IMR-90 (cell line): ENCODE measurements at regions not wholly inside any gene's neighbourhood (a gene's known extent, or its start where the extent isn't known, plus 50 kb on each side); places are given as distances from the start of the nearest gene placed in this dataset.

ENCODE experiments used
- ATAC-seq: fragments of 200-7000 bp; cut with Tn5 transposase; 2 replicates; pipeline ENCODE4 v1.9.1; 2020; ENCODE audit warnings: low read depth, mild to moderate bottlenecking, moderate library complexity
- BruUV-seq: library from RNA; stranded (reverse); fragments of 400-500 nt; replicated peaks from 2 replicates; lab custom pipeline; 2021; lab: Mats Ljungman, UMichigan
- CTCF ChIA-PET: fragments of 300-600 bp; formaldehyde crosslinking; extraction: SDS; loops from one replicate; lab custom pipeline; 2021; ENCODE audit warnings: antibody characterized with exemption; lab: Yijun Ruan, JAX
- POLR2A ChIA-PET: fragments of 300-600 bp; sonication (Branson Sonifier 250); formaldehyde crosslinking; loops from one replicate; lab custom pipeline; 2022; ENCODE audit warnings: antibody characterized with exemption; ENCODE audit not compliant: unreplicated experiment; lab: Charles Lee
- DNase-seq: peaks from one replicate; pipeline ENCODE4 v3.0.0; 2013
- H2AFZ ChIP-seq: replicated peaks from 2 replicates; pipeline ENCODE3; 2013; ENCODE audit warnings: low read length, mild to moderate bottlenecking; ENCODE audit not compliant: poor library complexity
- H2AK5ac ChIP-seq: 2 replicates; pipeline ENCODE4 v1.6.1; 2013; ENCODE audit warnings: low read depth, low read length, inconsistent platforms
- H2AK9ac ChIP-seq: replicated peaks from 2 replicates; pipeline ENCODE3; 2013; ENCODE audit warnings: mild to moderate bottlenecking, low read depth, low read length, moderate library complexity; ENCODE audit not compliant: poor library complexity
- H2BK120ac ChIP-seq: 2 replicates; pipeline ENCODE4 v1.6.1; 2013; ENCODE audit warnings: low read depth, low read length, inconsistent platforms
- H2BK15ac ChIP-seq: 3 replicates; pipeline ENCODE4 v1.6.1; 2013; ENCODE audit warnings: low read depth, low read length, inconsistent platforms
- H2BK20ac ChIP-seq: 2 replicates; pipeline ENCODE4 v1.6.1; 2013; ENCODE audit warnings: low read depth, mild to moderate bottlenecking, inconsistent platforms, low read length, moderate library complexity
- H2BK5ac ChIP-seq: 2 replicates; pipeline ENCODE4 v1.6.1; 2013; ENCODE audit warnings: mild to moderate bottlenecking, low read depth, low read length, inconsistent platforms; ENCODE audit not compliant: poor library complexity, severe bottlenecking
- H3K14ac ChIP-seq: replicated peaks from 2 replicates; pipeline ENCODE4 v1.6.1; 2013; ENCODE audit warnings: low read depth, low read length, inconsistent platforms
- H3K18ac ChIP-seq: 2 replicates; pipeline ENCODE4 v1.6.1; 2013; ENCODE audit warnings: low read depth, low read length, control low read depth
- H3K23ac ChIP-seq: 2 replicates; pipeline ENCODE4 v1.6.1; 2013; ENCODE audit warnings: low read depth, low read length, inconsistent platforms
- H3K27ac ChIP-seq: 2 replicates; pipeline ENCODE4 v1.5.1; 2013; ENCODE audit warnings: mild to moderate bottlenecking, control low read depth, low read length; ENCODE audit not compliant: insufficient read depth
- H3K27me3 ChIP-seq: 2 replicates; pipeline ENCODE4 v1.6.1; 2013; ENCODE audit warnings: low read length; ENCODE audit not compliant: control insufficient read depth, insufficient read depth
- H3K36me3 ChIP-seq: 2 replicates; pipeline ENCODE4 v1.6.1; 2013; ENCODE audit warnings: low read length, mixed read lengths; ENCODE audit not compliant: control insufficient read depth, insufficient read depth
- H3K4ac ChIP-seq: 2 replicates; pipeline ENCODE4 v1.6.1; 2013; ENCODE audit warnings: low read depth, low read length, inconsistent platforms
- H3K4me1 ChIP-seq: 2 replicates; pipeline ENCODE4 v1.6.1; 2013; ENCODE audit warnings: low read length, mixed read lengths; ENCODE audit not compliant: control insufficient read depth, insufficient read depth
- H3K4me2 ChIP-seq: 2 replicates; pipeline ENCODE4 v1.6.1; 2013; ENCODE audit warnings: low read depth, mild to moderate bottlenecking, control low read depth, low read length, moderate library complexity
- H3K4me3 ChIP-seq: 2 replicates; pipeline ENCODE4 v1.5.1; 2013; ENCODE audit warnings: low read depth, mild to moderate bottlenecking, control low read depth, low read length, moderate library complexity; ENCODE audit not compliant: insufficient read depth
- H3K56ac ChIP-seq: 2 replicates; pipeline ENCODE4 v1.6.1; 2013; ENCODE audit warnings: low read length, inconsistent platforms; ENCODE audit not compliant: insufficient read depth; ENCODE audit errors: extremely low read depth
- H3K79me1 ChIP-seq, 2 experiments: 2 replicates each; pipeline ENCODE4 v1.6.1; 2013; ENCODE audit warnings: low read length in 2 of 2, inconsistent platforms in 1 of 2, low read depth in 1 of 2
- H3K9ac ChIP-seq: 2 replicates; pipeline ENCODE4 v1.6.1; 2013; ENCODE audit warnings: low read depth, low read length, control low read depth
- H3K9me1 ChIP-seq: 2 replicates; pipeline ENCODE4 v1.6.1; 2013; ENCODE audit warnings: low read length, inconsistent platforms; ENCODE audit not compliant: insufficient read depth
- H3K9me3 ChIP-seq: 2 replicates; pipeline ENCODE4 v1.6.1; 2013; ENCODE audit warnings: low read length; ENCODE audit not compliant: control insufficient read depth, insufficient read depth
- H4K20me1 ChIP-seq: 2 replicates; pipeline ENCODE4 v1.6.1; 2013; ENCODE audit warnings: low read length, inconsistent platforms; ENCODE audit not compliant: insufficient read depth
- H4K5ac ChIP-seq: 2 replicates; pipeline ENCODE4 v1.6.1; 2013; ENCODE audit warnings: mild to moderate bottlenecking, low read depth, low read length, control low read depth
- H4K8ac ChIP-seq, 2 experiments: 2 replicates each; pipeline ENCODE4 v1.6.1; 2013; ENCODE audit warnings: low read depth in 2 of 2, low read length in 2 of 2, control low read depth in 1 of 2, inconsistent platforms in 1 of 2
- H4K91ac ChIP-seq: 2 replicates; pipeline ENCODE4 v1.6.1; 2013; ENCODE audit warnings: low read depth, low read length, inconsistent platforms; ENCODE audit not compliant: insufficient read depth
- BHLHE40 ChIP-seq: fragments of 150-350 bp; IDR thresholded peaks from 2 replicates; pipeline ENCODE4 v1.6.1; 2016; ENCODE audit warnings: mild to moderate bottlenecking, low read depth, low read length
- CEBPB ChIP-seq: IDR thresholded peaks from 2 replicates; pipeline ENCODE4 v1.6.1; 2012; ENCODE audit warnings: low read depth, low read length, improper control_type of control experiment
- CHD1 ChIP-seq: IDR thresholded peaks from 2 replicates; pipeline ENCODE4 v1.6.1; 2012; ENCODE audit warnings: low read depth, low read length, improper control_type of control experiment
- CTCF ChIP-seq: conservative IDR thresholded peaks from 2 replicates; pipeline ENCODE4 v1.5.1; 2012; ENCODE audit warnings: mild to moderate bottlenecking, low read depth, low read length, improper control_type of control experiment
- FOS ChIP-seq: fragments of 150-350 bp; IDR thresholded peaks from 2 replicates; pipeline ENCODE4 v1.6.1; 2016; ENCODE audit warnings: low read depth, low read length
- MAFK ChIP-seq: IDR thresholded peaks from 2 replicates; pipeline ENCODE4 v1.6.1; 2012; ENCODE audit warnings: low read depth, low read length, improper control_type of control experiment
- MAZ ChIP-seq: IDR thresholded peaks from 2 replicates; pipeline ENCODE4 v1.6.1; 2012; ENCODE audit warnings: low read depth, mild to moderate bottlenecking, low read length, improper control_type of control experiment, moderate library complexity, borderline replicate concordance
- MXI1 ChIP-seq: IDR thresholded peaks from 2 replicates; pipeline ENCODE4 v1.6.1; 2012; ENCODE audit warnings: low read depth, mild to moderate bottlenecking, low read length, moderate library complexity, borderline replicate concordance
- NFE2L2 ChIP-seq: fragments of 150-350 bp; IDR thresholded peaks from 2 replicates; pipeline ENCODE4 v1.6.1; 2016; ENCODE audit warnings: low read depth, mild to moderate bottlenecking, low read length
- POLR2A ChIP-seq: IDR thresholded peaks from 2 replicates; pipeline ENCODE4 v1.6.1; 2012; ENCODE audit warnings: mild to moderate bottlenecking, low read depth, low read length
- RAD21 ChIP-seq: IDR thresholded peaks from 2 replicates; pipeline ENCODE4 v1.6.1; 2012; ENCODE audit warnings: low read length, improper control_type of control experiment
- RCOR1 ChIP-seq: IDR thresholded peaks from 2 replicates; pipeline ENCODE4 v1.6.1; 2012; ENCODE audit warnings: mild to moderate bottlenecking, low read length, improper control_type of control experiment; ENCODE audit not compliant: insufficient replicate concordance
- RFX5 ChIP-seq: IDR thresholded peaks from 2 replicates; pipeline ENCODE4 v1.8.0; 2012; ENCODE audit warnings: low read depth, mild to moderate bottlenecking, low read length, moderate library complexity
- SMC3 ChIP-seq: fragments of 150-350 bp; IDR thresholded peaks from 2 replicates; pipeline ENCODE4 v1.6.1; 2016; ENCODE audit warnings: low read depth, mild to moderate bottlenecking, antibody characterized with exemption, low read length, moderate library complexity
- WGBS, 2 experiments: methylation state at CpG; one replicate each; pipeline versions ENCODE4 v1.1.5 to v1.1.7; 2013; ENCODE audit warnings: missing lambda C conversion rate in 2 of 2; ENCODE audit not compliant: insufficient read length in 1 of 2; ENCODE audit errors: extremely low coverage in 2 of 2; 5-methylcytosine and 5-hydroxymethylcytosine counted together
- dilution Hi-C: fragments of 300-500 bp; cut with HindIII; formaldehyde crosslinking; loops from one replicate; pipeline ENCODE4 v1.14.3; 2018; ENCODE audit warnings: low sequenced_read_pairs; ENCODE audit not compliant: unreplicated experiment
- in situ Hi-C: fragments of 300-500 bp; cut with MboI; formaldehyde crosslinking; loops from 3 replicates; pipeline ENCODE4 v1.14.3; 2019; ENCODE audit warnings: low sequenced_read_pairs, inconsistent platforms, mixed read lengths
- intact Hi-C: fragments of 100-400 bp; cut with micrococcal nuclease; formaldehyde crosslinking; loops from 2 replicates; pipeline ENCODE4 v1.10.0; 2022
- TF ChIP-seq, protein P1 (sequence below): fragments of 150-350 bp; IDR thresholded peaks from 2 replicates; pipeline ENCODE4 v1.6.1; 2017; ENCODE audit warnings: mild to moderate bottlenecking, antibody characterized with exemption, low read length, low read depth
- TF ChIP-seq, protein P2 (sequence below): fragments of 150-350 bp; IDR thresholded peaks from 2 replicates; pipeline ENCODE4 v1.6.1; 2016; ENCODE audit warnings: low read depth, mild to moderate bottlenecking, low read length, moderate library complexity, borderline replicate concordance

DNA sequence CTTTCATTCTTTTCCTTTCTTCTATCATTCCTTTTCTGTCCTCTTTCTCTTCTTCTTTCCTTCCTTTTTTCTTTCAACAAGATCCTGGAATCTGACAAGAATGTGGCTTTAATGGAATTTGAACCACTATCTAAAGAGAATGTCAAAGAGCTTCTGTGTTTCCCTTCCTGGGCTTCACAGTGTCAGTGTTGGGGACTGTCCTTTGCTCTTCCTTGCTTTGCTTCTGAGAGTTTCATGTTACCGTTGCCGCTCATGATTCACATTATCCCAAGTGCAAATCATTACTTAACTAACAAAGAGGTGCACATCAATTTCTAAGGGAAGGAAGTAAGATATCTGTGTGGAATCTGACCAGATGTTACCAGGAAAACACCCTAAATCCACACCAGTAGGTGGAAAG is 90.5 kb upstream of the DDIT4L start:
- no peak overlapping the region for H2BK15ac ChIP-seq
- DNase-seq (no peak), ATAC-seq (no peak)
- no CpG with 5 or more reads among the region's 2 CpGs for WGBS, 2 experiments
- H3K4ac ChIP-seq = no peak overlapping the region
- H4K5ac ChIP-seq = no peak overlapping the region
- H3K56ac ChIP-seq = no peak overlapping the region
- H3K4me3 ChIP-seq = no peak overlapping the region
- ChIA-PET CTCF (no interaction called here), POLR2A (no interaction called here)
- no peak overlapping the region for H4K8ac ChIP-seq
- no peak overlapping the region for H3K14ac ChIP-seq
- no peak overlapping the region for H4K91ac ChIP-seq
- in situ Hi-C loops (no loop called here), intact Hi-C loops (no loop called here), dilution Hi-C loops (no loop called here)
- no peak overlapping the region for H2AK5ac ChIP-seq
- no TSS peak for BruUV-seq
- H3K23ac ChIP-seq = no peak overlapping the region
- H2AK9ac ChIP-seq = no peak overlapping the region
- no peaks in the 10 kb centered on the region for H3K4me1 ChIP-seq
- no peak overlapping the region for H2AFZ ChIP-seq
- no peaks in the 10 kb centered on the region for H3K79me1 ChIP-seq
- H2BK5ac ChIP-seq = no peak overlapping the region
- H3K27ac ChIP-seq = no peak overlapping the region
- H2BK120ac ChIP-seq = no peak overlapping the region
- no peak overlapping the region for H2BK20ac ChIP-seq
- no peak overlapping the region for H3K9ac ChIP-seq
- no peaks in the 10 kb centered on the region; the same call in 1 of the 2 replicates for H3K9me1 ChIP-seq
- no peak overlapping the region for H3K4me2 ChIP-seq
- H3K27me3 ChIP-seq = no peaks in the 10 kb centered on the region
- TF ChIP-seq, protein P1, sequence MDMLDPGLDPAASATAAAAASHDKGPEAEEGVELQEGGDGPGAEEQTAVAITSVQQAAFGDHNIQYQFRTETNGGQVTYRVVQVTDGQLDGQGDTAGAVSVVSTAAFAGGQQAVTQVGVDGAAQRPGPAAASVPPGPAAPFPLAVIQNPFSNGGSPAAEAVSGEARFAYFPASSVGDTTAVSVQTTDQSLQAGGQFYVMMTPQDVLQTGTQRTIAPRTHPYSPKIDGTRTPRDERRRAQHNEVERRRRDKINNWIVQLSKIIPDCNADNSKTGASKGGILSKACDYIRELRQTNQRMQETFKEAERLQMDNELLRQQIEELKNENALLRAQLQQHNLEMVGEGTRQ = no peak
- TF ChIP-seq POLR2A (no peak), BHLHE40 (no peak), NFE2L2 (no peak), MXI1 (no peak), CEBPB (no peak), FOS (no peak), CHD1 (no peak), MAZ (no peak), RAD21 (no peak), RFX5 (no peak), CTCF (no peak), RCOR1 (no peak), SMC3 (no peak), MAFK (no peak)
- TF ChIP-seq, protein P2, sequence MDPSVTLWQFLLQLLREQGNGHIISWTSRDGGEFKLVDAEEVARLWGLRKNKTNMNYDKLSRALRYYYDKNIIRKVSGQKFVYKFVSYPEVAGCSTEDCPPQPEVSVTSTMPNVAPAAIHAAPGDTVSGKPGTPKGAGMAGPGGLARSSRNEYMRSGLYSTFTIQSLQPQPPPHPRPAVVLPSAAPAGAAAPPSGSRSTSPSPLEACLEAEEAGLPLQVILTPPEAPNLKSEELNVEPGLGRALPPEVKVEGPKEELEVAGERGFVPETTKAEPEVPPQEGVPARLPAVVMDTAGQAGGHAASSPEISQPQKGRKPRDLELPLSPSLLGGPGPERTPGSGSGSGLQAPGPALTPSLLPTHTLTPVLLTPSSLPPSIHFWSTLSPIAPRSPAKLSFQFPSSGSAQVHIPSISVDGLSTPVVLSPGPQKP = no peak
- H3K18ac ChIP-seq = no peak overlapping the region
- no peaks in the 10 kb centered on the region for H3K9me3 ChIP-seq
- H4K20me1 ChIP-seq = no peaks in the 10 kb centered on the region
- no peaks in the 10 kb centered on the region for H3K36me3 ChIP-seq
